ENCODE measurements at regions not wholly inside any gene's neighbourhood (a gene's known extent, or its start where the extent isn't known, plus 50 kb on each side); places are given as distances from the start of the nearest gene placed in this dataset.

- no peak for TF ChIP-seq BACH1 (IDR thresholded peaks at IDR 0.05; ENCODE audit: low read length)
- no peak for TF ChIP-seq EGR1 (IDR thresholded peaks at IDR 0.05; ENCODE audit: borderline replicate concordance, low read depth, low read length)
- TF ChIP-seq CTBP2 (IDR thresholded peaks at IDR 0.05; ENCODE audit: borderline replicate concordance, insufficient read depth, insufficient read length, low read length) = no peak
- no peak for TF ChIP-seq SP4 (IDR thresholded peaks at IDR 0.05; ENCODE audit: low read length)
- TF ChIP-seq TAF1 (IDR thresholded peaks at IDR 0.05; ENCODE audit: low read depth, low read length) = no peak
These were observed 51.2 kb upstream of the CCK start (continued) for GRCh38 chr3:42317137-42317536.
